Loucy (cell line): ENCODE measurements at regions not wholly inside any gene's neighbourhood (a gene's known extent, or its start where the extent isn't known, plus 50 kb on each side); places are given as distances from the start of the nearest gene placed in this dataset.

Experiments used
- EZH2phosphoT487 ChIP-seq: fragments of 200-600 bp; IDR thresholded peaks from 2 replicates; pipeline ENCODE4 v1.6.1; 2018; ENCODE audit warnings: antibody characterized with exemption, mild to moderate bottlenecking, moderate library complexity, borderline replicate concordance
- TF ChIP-seq, protein P1 (sequence below): fragments of 200-600 bp; sonication (generic); conservative IDR thresholded peaks from 2 replicates; pipeline ENCODE4 v1.5.1; 2014; ENCODE audit warnings: mild to moderate bottlenecking, antibody characterized with exemption, low read length

DNA sequence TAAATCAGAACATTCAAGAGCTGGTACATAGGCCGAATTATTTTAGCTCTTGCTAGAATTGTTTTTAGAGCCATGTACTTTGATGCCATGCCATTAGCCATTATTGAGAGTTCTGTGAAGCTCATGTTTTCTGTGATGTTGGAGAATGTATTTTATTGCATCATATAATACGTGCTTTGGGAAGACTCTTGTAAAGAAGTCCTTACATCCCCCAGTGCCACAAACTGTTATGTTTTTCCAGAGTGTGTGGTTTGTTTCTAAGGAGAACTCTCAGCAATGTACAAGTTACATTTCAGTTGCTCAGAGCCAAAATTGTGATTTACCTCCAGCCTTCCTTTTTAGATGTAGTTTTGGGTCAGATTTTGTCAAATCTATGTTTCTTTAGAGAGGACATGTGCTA is 148.6 kb downstream of the HAUS1 start:
- TF ChIP-seq, protein P1, sequence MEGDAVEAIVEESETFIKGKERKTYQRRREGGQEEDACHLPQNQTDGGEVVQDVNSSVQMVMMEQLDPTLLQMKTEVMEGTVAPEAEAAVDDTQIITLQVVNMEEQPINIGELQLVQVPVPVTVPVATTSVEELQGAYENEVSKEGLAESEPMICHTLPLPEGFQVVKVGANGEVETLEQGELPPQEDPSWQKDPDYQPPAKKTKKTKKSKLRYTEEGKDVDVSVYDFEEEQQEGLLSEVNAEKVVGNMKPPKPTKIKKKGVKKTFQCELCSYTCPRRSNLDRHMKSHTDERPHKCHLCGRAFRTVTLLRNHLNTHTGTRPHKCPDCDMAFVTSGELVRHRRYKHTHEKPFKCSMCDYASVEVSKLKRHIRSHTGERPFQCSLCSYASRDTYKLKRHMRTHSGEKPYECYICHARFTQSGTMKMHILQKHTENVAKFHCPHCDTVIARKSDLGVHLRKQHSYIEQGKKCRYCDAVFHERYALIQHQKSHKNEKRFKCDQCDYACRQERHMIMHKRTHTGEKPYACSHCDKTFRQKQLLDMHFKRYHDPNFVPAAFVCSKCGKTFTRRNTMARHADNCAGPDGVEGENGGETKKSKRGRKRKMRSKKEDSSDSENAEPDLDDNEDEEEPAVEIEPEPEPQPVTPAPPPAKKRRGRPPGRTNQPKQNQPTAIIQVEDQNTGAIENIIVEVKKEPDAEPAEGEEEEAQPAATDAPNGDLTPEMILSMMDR, result no peak
- TF ChIP-seq EZH2phosphoT487, result no peak
